PC-3 (cell line): ENCODE measurements at regions not wholly inside any gene's neighbourhood (a gene's known extent, or its start where the extent isn't known, plus 50 kb on each side); places are given as distances from the start of the nearest gene placed in this dataset.

Source experiments
- ATAC-seq: fragments of 200-7000 bp; cut with Tn5 transposase; 2 replicates; pipeline ENCODE4 v1.9.1; 2020; ENCODE audit warnings: mild to moderate bottlenecking, moderate library complexity
- BruUV-seq: library from RNA; stranded (reverse); fragments of 400-500 nt; replicated peaks from 2 replicates; lab custom pipeline; 2021; lab: Mats Ljungman, UMichigan
- CTCF ChIA-PET: fragments of 300-600 bp; sonication (Branson Sonifier 250); formaldehyde crosslinking; loops from one replicate; lab custom pipeline; 2022; ENCODE audit warnings: antibody characterized with exemption; lab: Charles Lee
- POLR2A ChIA-PET: fragments of 300-600 bp; sonication (Branson Sonifier 250); formaldehyde crosslinking; loops from one replicate; lab custom pipeline; 2022; ENCODE audit warnings: antibody characterized with exemption; ENCODE audit not compliant: unreplicated experiment; lab: Charles Lee
- DNase-seq: peaks from one replicate; pipeline ENCODE4 v3.0.0-alpha.2; 2015
- H2AFZ ChIP-seq: fragments of 300-600 bp; sonication (generic); 2 replicates; pipeline ENCODE4 v1.6.0; 2016; ENCODE audit warnings: antibody characterized with exemption, low read length
- H3F3A ChIP-seq: fragments of 300-600 bp; sonication (generic); one replicate; pipeline ENCODE4 v1.6.0; 2017; ENCODE audit warnings: antibody characterized with exemption, low read length, control low read depth, mild to moderate bottlenecking; ENCODE audit not compliant: unreplicated experiment
- H3K27ac ChIP-seq: fragments of 300-600 bp; sonication (generic); 2 replicates; pipeline ENCODE4 v1.5.1; 2016; ENCODE audit warnings: mild to moderate bottlenecking, low read length
- H3K27me3 ChIP-seq: fragments of 300-600 bp; sonication (generic); 2 replicates; pipeline ENCODE4 v1.6.1; 2016; ENCODE audit warnings: low read length, mixed read lengths
- H3K36me3 ChIP-seq: fragments of 300-600 bp; sonication (generic); 2 replicates; pipeline ENCODE4 v1.6.1; 2016; ENCODE audit warnings: low read depth, mixed run types, low read length, mixed read lengths
- H3K4me1 ChIP-seq: fragments of 300-600 bp; sonication (generic); 2 replicates; pipeline ENCODE4 v1.5.1; 2016; ENCODE audit warnings: low read length; ENCODE audit not compliant: insufficient read depth
- H3K4me2 ChIP-seq: fragments of 300-600 bp; sonication (generic); 2 replicates; pipeline ENCODE4 v1.6.0; 2016; ENCODE audit warnings: low read length
- H3K4me3 ChIP-seq: fragments of 300-600 bp; sonication (generic); 2 replicates; pipeline ENCODE4 v1.5.1; 2016; ENCODE audit warnings: mild to moderate bottlenecking, low read length, mixed read lengths
- H3K79me2 ChIP-seq: fragments of 300-600 bp; sonication (generic); 2 replicates; pipeline ENCODE4 v1.6.1; 2017; ENCODE audit warnings: low read length, mixed read lengths
- H3K9ac ChIP-seq: fragments of 300-600 bp; sonication (generic); 2 replicates; pipeline ENCODE4 v1.6.0; 2016; ENCODE audit warnings: mild to moderate bottlenecking, low read length
- H3K9me2 ChIP-seq: fragments of 300-600 bp; sonication (generic); replicated peaks from 2 replicates; pipeline ENCODE4 v1.6.1; 2016; ENCODE audit warnings: mixed run types, low read length, mixed read lengths
- H3K9me3 ChIP-seq: fragments of 300-600 bp; sonication (generic); 2 replicates; pipeline ENCODE4 v1.6.1; 2016; ENCODE audit warnings: low read length, mixed read lengths
- H4K20me1 ChIP-seq: fragments of 300-600 bp; sonication (generic); 2 replicates; pipeline ENCODE4 v1.6.1; 2016; ENCODE audit warnings: low read length, mixed read lengths
- CTCF ChIP-seq: fragments of 300-600 bp; sonication (generic); conservative IDR thresholded peaks from 2 replicates; pipeline ENCODE4 v1.5.1; 2017; ENCODE audit warnings: antibody characterized with exemption, low read depth, mild to moderate bottlenecking, low read length
- EZH2 ChIP-seq: fragments of 300-600 bp; sonication (generic); IDR thresholded peaks from one replicate; pipeline ENCODE4 v1.6.1; 2017; ENCODE audit warnings: antibody characterized with exemption, mild to moderate bottlenecking, low read length; ENCODE audit not compliant: unreplicated experiment
- EZH2phosphoT487 ChIP-seq: fragments of 300-600 bp; sonication (generic); IDR thresholded peaks from 2 replicates; pipeline ENCODE4 v1.6.1; 2018; ENCODE audit warnings: mild to moderate bottlenecking, antibody characterized with exemption, low read length, borderline replicate concordance
- intact Hi-C: fragments of 100-400 bp; cut with micrococcal nuclease; formaldehyde crosslinking; loops from 2 replicates; pipeline ENCODE4 v1.9.0; 2023

- no peak for DNase-seq
- Histone ChIP-seq H3K9me3 (no peaks in the 10 kb centered on the region), H3K79me2 (no peaks in the 10 kb centered on the region), H3K27me3 (peaks cover 9% of the 10 kb centered on the region; the same call in 1 of the 2 replicates), H3K27ac (no peak overlapping the region), H3K4me3 (no peak overlapping the region), H3K36me3 (no peaks in the 10 kb centered on the region), H3K4me2 (no peak overlapping the region), H3F3A (no peaks in the 10 kb centered on the region), H3K4me1 (no peaks in the 10 kb centered on the region), H3K9me2 (no peaks in the 10 kb centered on the region), H2AFZ (no peak overlapping the region), H4K20me1 (no peaks in the 10 kb centered on the region), H3K9ac (no peak overlapping the region)
- ChIA-PET POLR2A (no interaction called here), CTCF (no interaction called here)
- no TSS peak for BruUV-seq
- intact Hi-C loops: no loop called here
- no peak for ATAC-seq
- TF ChIP-seq CTCF (no peak), EZH2 (no peak), EZH2phosphoT487 (no peak)
Measured at GRCh38 chr14:24695265-24696241, 61.6 kb upstream of the GZMB start.

GRCh38 chr14:24694680-24695079 lies 60.7 kb upstream of the GZMB start:
- Histone ChIP-seq H3K4me1 (no peaks in the 10 kb centered on the region), H3K36me3 (no peaks in the 10 kb centered on the region), H3K27ac (no peak overlapping the region), H2AFZ (no peak overlapping the region), H3K4me2 (no peak overlapping the region), H3K9me3 (no peaks in the 10 kb centered on the region), H3K9me2 (no peaks in the 10 kb centered on the region), H3K4me3 (no peak overlapping the region), H4K20me1 (no peaks in the 10 kb centered on the region), H3K9ac (no peak overlapping the region), H3K79me2 (no peaks in the 10 kb centered on the region), H3F3A (no peaks in the 10 kb centered on the region), H3K27me3 (peaks cover 18% of the 10 kb centered on the region; the same call in 1 of the 2 replicates)
- intact Hi-C loops: no loop called here
- CTCF ChIA-PET: no interaction called here
- DNase-seq: no peak
- TF ChIP-seq EZH2 (no peak), CTCF (no peak), EZH2phosphoT487 (no peak)
- POLR2A ChIA-PET: no interaction called here
- no TSS peak for BruUV-seq
- no peak for ATAC-seq

GRCh38 chr14:24693983-24694382 lies 60.0 kb upstream of the GZMB start:
- no TSS peak for BruUV-seq
- no peak for TF ChIP-seq EZH2
- no peak for TF ChIP-seq EZH2phosphoT487
- TF ChIP-seq CTCF: no peak

More at GRCh38 chr14:24693983-24694382, 60.0 kb upstream of the GZMB start:
- Histone ChIP-seq H3K9me2 (no peaks in the 10 kb centered on the region), H3K27me3 (peaks cover 22% of the 10 kb centered on the region; the same call in 1 of the 2 replicates), H3K4me3 (no peak overlapping the region), H3K9me3 (no peaks in the 10 kb centered on the region), H3K36me3 (no peaks in the 10 kb centered on the region), H3K4me1 (no peaks in the 10 kb centered on the region), H3K27ac (no peak overlapping the region), H2AFZ (no peak overlapping the region), H3K4me2 (no peak overlapping the region), H3F3A (no peaks in the 10 kb centered on the region), H4K20me1 (no peaks in the 10 kb centered on the region), H3K9ac (no peak overlapping the region), H3K79me2 (no peaks in the 10 kb centered on the region)
- POLR2A ChIA-PET: no interaction called here
- no peak for ATAC-seq
- CTCF ChIA-PET: no interaction called here
- no peak for DNase-seq
- intact Hi-C loops: no loop called here
